ENCODE measurements at regions not wholly inside any gene's neighbourhood (a gene's known extent, or its start where the extent isn't known, plus 50 kb on each side); places are given as distances from the start of the nearest gene placed in this dataset.

DNA sequence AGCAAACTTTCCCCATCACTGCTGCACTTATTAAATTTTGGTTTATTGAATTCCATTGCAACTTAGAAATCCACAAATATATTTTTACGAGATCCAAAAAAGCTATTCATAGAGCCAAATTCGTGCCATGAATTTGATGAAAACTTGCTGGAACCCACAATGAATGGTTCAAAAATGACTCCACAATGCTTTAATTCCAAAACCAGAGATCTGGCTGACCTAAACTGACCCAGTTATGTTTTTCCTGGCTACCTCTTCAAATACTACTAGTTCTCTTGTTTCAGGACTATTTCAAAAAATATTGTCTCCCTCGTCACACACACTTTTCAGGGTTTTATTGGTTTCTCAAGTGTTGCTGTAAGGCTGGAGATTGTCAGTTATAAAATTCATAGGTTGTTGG lies 474.8 kb downstream of the PDGFC start:
- TF ChIP-seq, protein P1, sequence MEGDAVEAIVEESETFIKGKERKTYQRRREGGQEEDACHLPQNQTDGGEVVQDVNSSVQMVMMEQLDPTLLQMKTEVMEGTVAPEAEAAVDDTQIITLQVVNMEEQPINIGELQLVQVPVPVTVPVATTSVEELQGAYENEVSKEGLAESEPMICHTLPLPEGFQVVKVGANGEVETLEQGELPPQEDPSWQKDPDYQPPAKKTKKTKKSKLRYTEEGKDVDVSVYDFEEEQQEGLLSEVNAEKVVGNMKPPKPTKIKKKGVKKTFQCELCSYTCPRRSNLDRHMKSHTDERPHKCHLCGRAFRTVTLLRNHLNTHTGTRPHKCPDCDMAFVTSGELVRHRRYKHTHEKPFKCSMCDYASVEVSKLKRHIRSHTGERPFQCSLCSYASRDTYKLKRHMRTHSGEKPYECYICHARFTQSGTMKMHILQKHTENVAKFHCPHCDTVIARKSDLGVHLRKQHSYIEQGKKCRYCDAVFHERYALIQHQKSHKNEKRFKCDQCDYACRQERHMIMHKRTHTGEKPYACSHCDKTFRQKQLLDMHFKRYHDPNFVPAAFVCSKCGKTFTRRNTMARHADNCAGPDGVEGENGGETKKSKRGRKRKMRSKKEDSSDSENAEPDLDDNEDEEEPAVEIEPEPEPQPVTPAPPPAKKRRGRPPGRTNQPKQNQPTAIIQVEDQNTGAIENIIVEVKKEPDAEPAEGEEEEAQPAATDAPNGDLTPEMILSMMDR (IDR thresholded peaks at IDR 0.05), result no peak
- TF ChIP-seq POLR2A (IDR thresholded peaks at IDR 0.05; ENCODE audit: low read depth), result no peak

All from esophagus muscularis mucosa (tissue), 3 donors.